IMR-90 (cell line): ENCODE measurements at regions not wholly inside any gene's neighbourhood (a gene's known extent, or its start where the extent isn't known, plus 50 kb on each side); places are given as distances from the start of the nearest gene placed in this dataset.

Experiments
- ATAC-seq: fragments of 200-7000 bp; cut with Tn5 transposase; 2 replicates; pipeline ENCODE4 v1.9.1; 2020; ENCODE audit warnings: low read depth, mild to moderate bottlenecking, moderate library complexity
- BruUV-seq: library from RNA; stranded (reverse); fragments of 400-500 nt; replicated peaks from 2 replicates; lab custom pipeline; 2021; lab: Mats Ljungman, UMichigan
- CTCF ChIA-PET: fragments of 300-600 bp; formaldehyde crosslinking; extraction: SDS; loops from one replicate; lab custom pipeline; 2021; ENCODE audit warnings: antibody characterized with exemption; lab: Yijun Ruan, JAX
- POLR2A ChIA-PET: fragments of 300-600 bp; sonication (Branson Sonifier 250); formaldehyde crosslinking; loops from one replicate; lab custom pipeline; 2022; ENCODE audit warnings: antibody characterized with exemption; ENCODE audit not compliant: unreplicated experiment; lab: Charles Lee
- DNase-seq: peaks from one replicate; pipeline ENCODE4 v3.0.0; 2013
- H2AFZ ChIP-seq: replicated peaks from 2 replicates; pipeline ENCODE3; 2013; ENCODE audit warnings: low read length, mild to moderate bottlenecking; ENCODE audit not compliant: poor library complexity
- H2AK5ac ChIP-seq: 2 replicates; pipeline ENCODE4 v1.6.1; 2013; ENCODE audit warnings: low read depth, low read length, inconsistent platforms
- H2AK9ac ChIP-seq: replicated peaks from 2 replicates; pipeline ENCODE3; 2013; ENCODE audit warnings: mild to moderate bottlenecking, low read depth, low read length, moderate library complexity; ENCODE audit not compliant: poor library complexity
- H2BK120ac ChIP-seq: 2 replicates; pipeline ENCODE4 v1.6.1; 2013; ENCODE audit warnings: low read depth, low read length, inconsistent platforms
- H2BK15ac ChIP-seq: 3 replicates; pipeline ENCODE4 v1.6.1; 2013; ENCODE audit warnings: low read depth, low read length, inconsistent platforms
- H2BK20ac ChIP-seq: 2 replicates; pipeline ENCODE4 v1.6.1; 2013; ENCODE audit warnings: low read depth, mild to moderate bottlenecking, inconsistent platforms, low read length, moderate library complexity
- H2BK5ac ChIP-seq: 2 replicates; pipeline ENCODE4 v1.6.1; 2013; ENCODE audit warnings: mild to moderate bottlenecking, low read depth, low read length, inconsistent platforms; ENCODE audit not compliant: poor library complexity, severe bottlenecking
- H3K14ac ChIP-seq: replicated peaks from 2 replicates; pipeline ENCODE4 v1.6.1; 2013; ENCODE audit warnings: low read depth, low read length, inconsistent platforms
- H3K18ac ChIP-seq: 2 replicates; pipeline ENCODE4 v1.6.1; 2013; ENCODE audit warnings: low read depth, low read length, control low read depth
- H3K23ac ChIP-seq: 2 replicates; pipeline ENCODE4 v1.6.1; 2013; ENCODE audit warnings: low read depth, low read length, inconsistent platforms
- H3K27ac ChIP-seq: 2 replicates; pipeline ENCODE4 v1.5.1; 2013; ENCODE audit warnings: mild to moderate bottlenecking, control low read depth, low read length; ENCODE audit not compliant: insufficient read depth
- H3K27me3 ChIP-seq: 2 replicates; pipeline ENCODE4 v1.6.1; 2013; ENCODE audit warnings: low read length; ENCODE audit not compliant: control insufficient read depth, insufficient read depth
- H3K36me3 ChIP-seq: 2 replicates; pipeline ENCODE4 v1.6.1; 2013; ENCODE audit warnings: low read length, mixed read lengths; ENCODE audit not compliant: control insufficient read depth, insufficient read depth
- H3K4ac ChIP-seq: 2 replicates; pipeline ENCODE4 v1.6.1; 2013; ENCODE audit warnings: low read depth, low read length, inconsistent platforms
- H3K4me1 ChIP-seq: 2 replicates; pipeline ENCODE4 v1.6.1; 2013; ENCODE audit warnings: low read length, mixed read lengths; ENCODE audit not compliant: control insufficient read depth, insufficient read depth
- H3K4me2 ChIP-seq: 2 replicates; pipeline ENCODE4 v1.6.1; 2013; ENCODE audit warnings: low read depth, mild to moderate bottlenecking, control low read depth, low read length, moderate library complexity
- H3K4me3 ChIP-seq: 2 replicates; pipeline ENCODE4 v1.5.1; 2013; ENCODE audit warnings: low read depth, mild to moderate bottlenecking, control low read depth, low read length, moderate library complexity; ENCODE audit not compliant: insufficient read depth
- H3K56ac ChIP-seq: 2 replicates; pipeline ENCODE4 v1.6.1; 2013; ENCODE audit warnings: low read length, inconsistent platforms; ENCODE audit not compliant: insufficient read depth; ENCODE audit errors: extremely low read depth
- H3K79me1 ChIP-seq, 2 experiments: 2 replicates each; pipeline ENCODE4 v1.6.1; 2013; ENCODE audit warnings: low read length in 2 of 2, inconsistent platforms in 1 of 2, low read depth in 1 of 2
- H3K9ac ChIP-seq: 2 replicates; pipeline ENCODE4 v1.6.1; 2013; ENCODE audit warnings: low read depth, low read length, control low read depth
- H3K9me1 ChIP-seq: 2 replicates; pipeline ENCODE4 v1.6.1; 2013; ENCODE audit warnings: low read length, inconsistent platforms; ENCODE audit not compliant: insufficient read depth
- H3K9me3 ChIP-seq: 2 replicates; pipeline ENCODE4 v1.6.1; 2013; ENCODE audit warnings: low read length; ENCODE audit not compliant: control insufficient read depth, insufficient read depth
- H4K20me1 ChIP-seq: 2 replicates; pipeline ENCODE4 v1.6.1; 2013; ENCODE audit warnings: low read length, inconsistent platforms; ENCODE audit not compliant: insufficient read depth
- H4K5ac ChIP-seq: 2 replicates; pipeline ENCODE4 v1.6.1; 2013; ENCODE audit warnings: mild to moderate bottlenecking, low read depth, low read length, control low read depth
- H4K8ac ChIP-seq, 2 experiments: 2 replicates each; pipeline ENCODE4 v1.6.1; 2013; ENCODE audit warnings: low read depth in 2 of 2, low read length in 2 of 2, control low read depth in 1 of 2, inconsistent platforms in 1 of 2
- H4K91ac ChIP-seq: 2 replicates; pipeline ENCODE4 v1.6.1; 2013; ENCODE audit warnings: low read depth, low read length, inconsistent platforms; ENCODE audit not compliant: insufficient read depth
- BHLHE40 ChIP-seq: fragments of 150-350 bp; IDR thresholded peaks from 2 replicates; pipeline ENCODE4 v1.6.1; 2016; ENCODE audit warnings: mild to moderate bottlenecking, low read depth, low read length
- CEBPB ChIP-seq: IDR thresholded peaks from 2 replicates; pipeline ENCODE4 v1.6.1; 2012; ENCODE audit warnings: low read depth, low read length, improper control_type of control experiment
- CHD1 ChIP-seq: IDR thresholded peaks from 2 replicates; pipeline ENCODE4 v1.6.1; 2012; ENCODE audit warnings: low read depth, low read length, improper control_type of control experiment
- CTCF ChIP-seq: conservative IDR thresholded peaks from 2 replicates; pipeline ENCODE4 v1.5.1; 2012; ENCODE audit warnings: mild to moderate bottlenecking, low read depth, low read length, improper control_type of control experiment
- FOS ChIP-seq: fragments of 150-350 bp; IDR thresholded peaks from 2 replicates; pipeline ENCODE4 v1.6.1; 2016; ENCODE audit warnings: low read depth, low read length
- MAFK ChIP-seq: IDR thresholded peaks from 2 replicates; pipeline ENCODE4 v1.6.1; 2012; ENCODE audit warnings: low read depth, low read length, improper control_type of control experiment
- MAZ ChIP-seq: IDR thresholded peaks from 2 replicates; pipeline ENCODE4 v1.6.1; 2012; ENCODE audit warnings: low read depth, mild to moderate bottlenecking, low read length, improper control_type of control experiment, moderate library complexity, borderline replicate concordance
- MXI1 ChIP-seq: IDR thresholded peaks from 2 replicates; pipeline ENCODE4 v1.6.1; 2012; ENCODE audit warnings: low read depth, mild to moderate bottlenecking, low read length, moderate library complexity, borderline replicate concordance
- NFE2L2 ChIP-seq: fragments of 150-350 bp; IDR thresholded peaks from 2 replicates; pipeline ENCODE4 v1.6.1; 2016; ENCODE audit warnings: low read depth, mild to moderate bottlenecking, low read length
- POLR2A ChIP-seq: IDR thresholded peaks from 2 replicates; pipeline ENCODE4 v1.6.1; 2012; ENCODE audit warnings: mild to moderate bottlenecking, low read depth, low read length
- RAD21 ChIP-seq: IDR thresholded peaks from 2 replicates; pipeline ENCODE4 v1.6.1; 2012; ENCODE audit warnings: low read length, improper control_type of control experiment
- RCOR1 ChIP-seq: IDR thresholded peaks from 2 replicates; pipeline ENCODE4 v1.6.1; 2012; ENCODE audit warnings: mild to moderate bottlenecking, low read length, improper control_type of control experiment; ENCODE audit not compliant: insufficient replicate concordance
- RFX5 ChIP-seq: IDR thresholded peaks from 2 replicates; pipeline ENCODE4 v1.8.0; 2012; ENCODE audit warnings: low read depth, mild to moderate bottlenecking, low read length, moderate library complexity
- USF2 ChIP-seq: fragments of 150-350 bp; IDR thresholded peaks from 2 replicates; pipeline ENCODE4 v1.6.1; 2017; ENCODE audit warnings: mild to moderate bottlenecking, antibody characterized with exemption, low read length, low read depth
- WGBS, 2 experiments: methylation state at CpG; one replicate each; pipeline versions ENCODE4 v1.1.5 to v1.1.7; 2013; ENCODE audit warnings: missing lambda C conversion rate in 2 of 2; ENCODE audit not compliant: insufficient read length in 1 of 2; ENCODE audit errors: extremely low coverage in 2 of 2; 5-methylcytosine and 5-hydroxymethylcytosine counted together
- dilution Hi-C: fragments of 300-500 bp; cut with HindIII; formaldehyde crosslinking; loops from one replicate; pipeline ENCODE4 v1.14.3; 2018; ENCODE audit warnings: low sequenced_read_pairs; ENCODE audit not compliant: unreplicated experiment
- in situ Hi-C: fragments of 300-500 bp; cut with MboI; formaldehyde crosslinking; loops from 3 replicates; pipeline ENCODE4 v1.14.3; 2019; ENCODE audit warnings: low sequenced_read_pairs, inconsistent platforms, mixed read lengths
- intact Hi-C: fragments of 100-400 bp; cut with micrococcal nuclease; formaldehyde crosslinking; loops from 2 replicates; pipeline ENCODE4 v1.10.0; 2022

- 28% methylated on average over 37 of the region's 62 CpGs; no CpG with 5 or more reads in 1 of the 2 experiments for WGBS, 2 experiments
- Histone ChIP-seq H3K23ac (peak overlapping the region; percentile 24; the same call in 1 of the 2 replicates), H3K18ac (no peak overlapping the region; the same call in 1 of the 2 replicates), H2AK9ac (no peak overlapping the region), H3K9me3 (peaks cover 2% of the 10 kb centered on the region; the same call in 1 of the 2 replicates), H3K56ac (no peak overlapping the region), H3K4me3 (no peak overlapping the region), H3K27ac (no peak overlapping the region), H2AFZ (peak overlapping the region; percentile 76), H4K20me1 (no peaks in the 10 kb centered on the region), H3K79me1 (no peaks in the 10 kb centered on the region), H3K14ac (peak overlapping the region; percentile 31; the same call in 1 of the 2 replicates), H2BK5ac (no peak overlapping the region), H3K4me2 (0 out of 2 replicates have a peak overlapping the region, but pooled peaks have one; percentile 3), H3K36me3 (no peaks in the 10 kb centered on the region), H3K9ac (no peak overlapping the region), H2BK15ac (no peak overlapping the region), H2BK120ac (peak overlapping the region; percentile 21; the same call in 1 of the 2 replicates), H2BK20ac (peak overlapping the region; percentile 47; the same call in 1 of the 2 replicates), H4K91ac (no peak overlapping the region), H3K9me1 (peaks cover 3% of the 10 kb centered on the region; the same call in 1 of the 2 replicates), H4K8ac (peak overlapping the region in 1 of 2 experiments; percentile 66; a peak in 1 of 4 replicates), H3K4me1 (peaks cover 2% of the 10 kb centered on the region; the same call in 1 of the 2 replicates), H3K27me3 (no peaks in the 10 kb centered on the region), H4K5ac (no peak overlapping the region), H3K4ac (no peak overlapping the region), H2AK5ac (no peak overlapping the region; the same call in 1 of the 2 replicates)
- POLR2A ChIA-PET = interaction anchor here (0.5 kb wide), 1 partner anchor 21 kb away, joined by 11 read pairs; no protein-coding TSS in a partner anchor
- no peak for DNase-seq
- no peak for ATAC-seq
- dilution Hi-C loops = no loop called here
- in situ Hi-C loops = loop anchor here (10.0 kb wide), 1 partner anchor 246 kb away; no protein-coding TSS in a partner anchor
- BruUV-seq = no TSS peak
- CTCF ChIA-PET = interaction anchor here (1.1 kb wide), 1 partner anchor 8 kb away, joined by 3 read pairs; no protein-coding TSS in a partner anchor
- intact Hi-C loops = no loop called here
- TF ChIP-seq CHD1 = no peak
- TF ChIP-seq CEBPB = no peak
- TF ChIP-seq USF2 = no peak
- TF ChIP-seq RFX5 = no peak
- no peak for TF ChIP-seq RCOR1
- no peak for TF ChIP-seq MAZ
- no peak for TF ChIP-seq CTCF
- no peak for TF ChIP-seq MXI1
- no peak for TF ChIP-seq RAD21
- TF ChIP-seq BHLHE40 = no peak
- TF ChIP-seq FOS = no peak
- TF ChIP-seq POLR2A = no peak
- TF ChIP-seq MAFK = no peak
- TF ChIP-seq NFE2L2 = no peak
These were observed 104.9 kb upstream of the PRDM1 start for GRCh38 chr6:105981002-105981887.
